ENCODE measurements at regions not wholly inside any gene's neighbourhood (a gene's known extent, or its start where the extent isn't known, plus 50 kb on each side); places are given as distances from the start of the nearest gene placed in this dataset.

- TF ChIP-seq, protein P1, sequence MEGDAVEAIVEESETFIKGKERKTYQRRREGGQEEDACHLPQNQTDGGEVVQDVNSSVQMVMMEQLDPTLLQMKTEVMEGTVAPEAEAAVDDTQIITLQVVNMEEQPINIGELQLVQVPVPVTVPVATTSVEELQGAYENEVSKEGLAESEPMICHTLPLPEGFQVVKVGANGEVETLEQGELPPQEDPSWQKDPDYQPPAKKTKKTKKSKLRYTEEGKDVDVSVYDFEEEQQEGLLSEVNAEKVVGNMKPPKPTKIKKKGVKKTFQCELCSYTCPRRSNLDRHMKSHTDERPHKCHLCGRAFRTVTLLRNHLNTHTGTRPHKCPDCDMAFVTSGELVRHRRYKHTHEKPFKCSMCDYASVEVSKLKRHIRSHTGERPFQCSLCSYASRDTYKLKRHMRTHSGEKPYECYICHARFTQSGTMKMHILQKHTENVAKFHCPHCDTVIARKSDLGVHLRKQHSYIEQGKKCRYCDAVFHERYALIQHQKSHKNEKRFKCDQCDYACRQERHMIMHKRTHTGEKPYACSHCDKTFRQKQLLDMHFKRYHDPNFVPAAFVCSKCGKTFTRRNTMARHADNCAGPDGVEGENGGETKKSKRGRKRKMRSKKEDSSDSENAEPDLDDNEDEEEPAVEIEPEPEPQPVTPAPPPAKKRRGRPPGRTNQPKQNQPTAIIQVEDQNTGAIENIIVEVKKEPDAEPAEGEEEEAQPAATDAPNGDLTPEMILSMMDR (IDR thresholded peaks at IDR 0.05), result no peak
- no peak for TF ChIP-seq POLR2A (IDR thresholded peaks at IDR 0.05)
Measured at GRCh38 chr12:4191149-4191548, 82.4 kb upstream of the CCND2 start.

Measured in testis (tissue), 2 donors.